Uterus (tissue), 3 donors: ENCODE measurements at regions not wholly inside any gene's neighbourhood (a gene's known extent, or its start where the extent isn't known, plus 50 kb on each side); places are given as distances from the start of the nearest gene placed in this dataset.

Experiments used
- DNase-seq, 2 donors: peaks; one replicate each; pipeline ENCODE4 v3.0.0-alpha.2; 2019 to 2020
- H3K27ac ChIP-seq, 2 donors: fragments of 200-600 bp; sonication (generic); 1 replicate in 1 of 2; 2 replicates in 1 of 2; pipeline ENCODE4 v1.5.1; 2016 to 2018
- H3K27me3 ChIP-seq, 2 donors: fragments of 200-600 bp; sonication (generic); one replicate each; pipeline ENCODE4 v1.5.1; 2018 to 2019; ENCODE audit warnings: control low read depth in 1 of 2
- H3K36me3 ChIP-seq, 2 donors: fragments of 200-600 bp; sonication (generic); one replicate each; pipeline ENCODE4 v1.5.1; 2019; ENCODE audit warnings: control low read depth in 1 of 2
- H3K4me1 ChIP-seq, 2 donors: fragments of 200-600 bp; sonication (generic); one replicate each; pipeline ENCODE4 v1.5.1; 2018 to 2019; ENCODE audit warnings: control low read depth in 1 of 2
- H3K4me3 ChIP-seq, 2 donors: fragments of 200-600 bp; sonication (generic); 1 replicate in 1 of 2; 2 replicates in 1 of 2; pipeline ENCODE4 v1.5.1; 2018 to 2019; ENCODE audit warnings: mild to moderate bottlenecking in 1 of 2
- H3K9me3 ChIP-seq, 2 donors: fragments of 200-600 bp; sonication (generic); one replicate each; pipeline ENCODE4 v1.5.1; 2019; ENCODE audit warnings: control low read depth in 1 of 2
- CTCF ChIP-seq, 4 experiments: fragments of 200-600 bp in 2 of 4; fragments of 450-650 bp in 2 of 4; sonication (generic) in 2 of 4; IDR thresholded peaks; one replicate each; pipeline ENCODE4 v1.5.1; 2016 to 2019; ENCODE audit warnings: antibody characterized with exemption in 4 of 4, mild to moderate bottlenecking in 2 of 4, moderate library complexity in 1 of 4
- POLR2A ChIP-seq, 2 donors: fragments of 450-650 bp; IDR thresholded peaks; one replicate each; pipeline ENCODE4 v1.6.1; 2016; ENCODE audit warnings: antibody characterized with exemption in 2 of 2, mild to moderate bottlenecking in 1 of 2, moderate library complexity in 1 of 2
- intact Hi-C: fragments of 100-400 bp; cut with DNase I; formaldehyde crosslinking; loops from one replicate; pipeline ENCODE4 v1.15.1; 2023; ENCODE audit warnings: low total_unique reads
- donor health status: DM: yes; HTN: yes; CAD: no.

GRCh38 chr12:47602325-47602724 lies 103.5 kb downstream of the RPAP3 start:
- intact Hi-C loops, result no loop called here
- Histone ChIP-seq H3K9me3 (no peaks in the 10 kb centered on the region), H3K27ac (no peak overlapping the region), H3K4me1 (no peaks in the 10 kb centered on the region), H3K4me3 (no peak overlapping the region), H3K27me3 (no peaks in the 10 kb centered on the region), H3K36me3 (no peaks in the 10 kb centered on the region)
- TF ChIP-seq POLR2A (IDR thresholded peaks at IDR 0.05), result no peak
- TF ChIP-seq CTCF (IDR thresholded peaks at IDR 0.05), result no peak
- DNase-seq, result no peak

- Histone ChIP-seq H3K4me1 (no peaks in the 10 kb centered on the region), H3K9me3 (no peaks in the 10 kb centered on the region), H3K27me3 (no peaks in the 10 kb centered on the region), H3K4me3 (no peak overlapping the region), H3K36me3 (no peaks in the 10 kb centered on the region), H3K27ac (no peak overlapping the region)
- DNase-seq, result no peak
- intact Hi-C loops, result no loop called here
- TF ChIP-seq POLR2A (IDR thresholded peaks at IDR 0.05) (no peak), CTCF (IDR thresholded peaks at IDR 0.05) (no peak)
These were observed 104.8 kb downstream of the RPAP3 start for GRCh38 chr12:47601071-47601470.

GRCh38 chr12:47591795-47592194 lies 114.0 kb downstream of the RPAP3 start:
- Histone ChIP-seq H3K4me1 (no peaks in the 10 kb centered on the region), H3K4me3 (no peak overlapping the region), H3K27me3 (no peaks in the 10 kb centered on the region), H3K27ac (no peak overlapping the region), H3K9me3 (no peaks in the 10 kb centered on the region), H3K36me3 (no peaks in the 10 kb centered on the region)
- intact Hi-C loops, result no loop called here
- DNase-seq, result no peak
- TF ChIP-seq CTCF (IDR thresholded peaks at IDR 0.05) (no peak), POLR2A (IDR thresholded peaks at IDR 0.05) (no peak)

- Histone ChIP-seq H3K9me3 (no peaks in the 10 kb centered on the region), H3K36me3 (no peaks in the 10 kb centered on the region), H3K4me1 (no peaks in the 10 kb centered on the region), H3K27me3 (no peaks in the 10 kb centered on the region), H3K4me3 (no peak overlapping the region), H3K27ac (peak overlapping the region; percentile 4 to 25)
- intact Hi-C loops, result no loop called here
- no peak for TF ChIP-seq POLR2A (IDR thresholded peaks at IDR 0.05)
- TF ChIP-seq CTCF (IDR thresholded peaks at IDR 0.05), result no peak
- no peak for DNase-seq
These were observed 114.5 kb downstream of the RPAP3 start for GRCh38 chr12:47591361-47591791.

- H3K27me3 ChIP-seq, result no peaks in the 10 kb centered on the region
- intact Hi-C loops, result no loop called here
- peak in 1 of 2 donors; percentile 22 for DNase-seq
- H3K36me3 ChIP-seq, result no peaks in the 10 kb centered on the region
- no peaks in the 10 kb centered on the region for H3K9me3 ChIP-seq
- H3K27ac ChIP-seq, result peak overlapping the region; percentile 4 to 25
- no peaks in the 10 kb centered on the region for H3K4me1 ChIP-seq
- no peak overlapping the region for H3K4me3 ChIP-seq
- TF ChIP-seq POLR2A (IDR thresholded peaks at IDR 0.05) (no peak), CTCF (IDR thresholded peaks at IDR 0.05) (no peak)
These were observed 115.0 kb downstream of the RPAP3 start for GRCh38 chr12:47590771-47591360.
